ENCODE measurements at regions not wholly inside any gene's neighbourhood (a gene's known extent, or its start where the extent isn't known, plus 50 kb on each side); places are given as distances from the start of the nearest gene placed in this dataset.
"Not testable (repeated sequence)": the region's sequence is repeated elsewhere in the genome, so short reads cannot be mapped to it uniquely, and the experiment has no call there.

GRCh38 chr2:175414191-175414881 is 232.8 kb upstream of the ATP5MC3 start:
- DNase-seq (ENCODE audit: low spot score): no peak

GRCh38 chr2:175410941-175411340 is 229.4 kb upstream of the ATP5MC3 start:
- not testable (repeated sequence) for DNase-seq (ENCODE audit: low spot score)

- no peak for DNase-seq (ENCODE audit: low spot score)
Measured at GRCh38 chr2:175404839-175405238, 223.3 kb upstream of the ATP5MC3 start.

- no peak for DNase-seq (ENCODE audit: low spot score)
Measured at GRCh38 chr2:175403599-175404221, 222.2 kb upstream of the ATP5MC3 start.

GRCh38 chr2:175402571-175402970 is 221.1 kb upstream of the ATP5MC3 start:
- no peak for DNase-seq (ENCODE audit: low spot score)

- no peak for DNase-seq (ENCODE audit: low spot score)
Measured at GRCh38 chr2:175401956-175402469, 220.5 kb upstream of the ATP5MC3 start.

GRCh38 chr2:175400975-175401374 is 219.5 kb upstream of the ATP5MC3 start:
- DNase-seq (ENCODE audit: low spot score): no peak

GRCh38 chr2:175399326-175399725 is 217.8 kb upstream of the ATP5MC3 start:
- DNase-seq (ENCODE audit: low spot score): no peak

GRCh38 chr2:175398848-175399247 is 217.3 kb upstream of the ATP5MC3 start:
- DNase-seq (ENCODE audit: low spot score): no peak

- DNase-seq (ENCODE audit: low spot score): no peak
Measured at GRCh38 chr2:175396696-175397095, 215.2 kb upstream of the ATP5MC3 start.

- DNase-seq (ENCODE audit: low spot score): no peak
Measured at GRCh38 chr2:175393851-175394250, 212.3 kb upstream of the ATP5MC3 start.

GRCh38 chr2:175383286-175383685 is 201.8 kb upstream of the ATP5MC3 start:
- DNase-seq (ENCODE audit: low spot score): no peak

- no peak for DNase-seq (ENCODE audit: low spot score)
Measured at GRCh38 chr2:175373729-175374128, 192.2 kb upstream of the ATP5MC3 start.

- DNase-seq (ENCODE audit: low spot score): no peak
Measured at GRCh38 chr2:175372704-175373701, 191.5 kb upstream of the ATP5MC3 start.

- DNase-seq (ENCODE audit: low spot score): no peak
Measured at GRCh38 chr2:175371378-175371777, 189.9 kb upstream of the ATP5MC3 start.

- DNase-seq (ENCODE audit: low spot score): no peak
Measured at GRCh38 chr2:175366815-175367214, 185.3 kb upstream of the ATP5MC3 start.

- no peak for DNase-seq (ENCODE audit: low spot score)
Measured at GRCh38 chr2:175363699-175364098, 182.2 kb upstream of the ATP5MC3 start.

- no peak for DNase-seq (ENCODE audit: low spot score)
Measured at GRCh38 chr2:175362331-175362730, 180.8 kb upstream of the ATP5MC3 start.

GRCh38 chr2:175359710-175360109 is 178.2 kb upstream of the ATP5MC3 start:
- no peak for DNase-seq (ENCODE audit: low spot score)

- DNase-seq (ENCODE audit: low spot score): no peak
Measured at GRCh38 chr2:175356901-175357300, 175.4 kb upstream of the ATP5MC3 start.

GRCh38 chr2:175355246-175355645 is 173.7 kb upstream of the ATP5MC3 start:
- DNase-seq (ENCODE audit: low spot score): no peak

- no peak for DNase-seq (ENCODE audit: low spot score)
Measured at GRCh38 chr2:175353275-175353674, 171.8 kb upstream of the ATP5MC3 start.
